Type B pancreatic cell (in vitro differentiated cells): ENCODE measurements at regions not wholly inside any gene's neighbourhood (a gene's known extent, or its start where the extent isn't known, plus 50 kb on each side); places are given as distances from the start of the nearest gene placed in this dataset.
"Not testable (repeated sequence)": the region's sequence is repeated elsewhere in the genome, so short reads cannot be mapped to it uniquely, and the experiment has no call there.

Experiments used
- DNase-seq: peaks from one replicate; pipeline ENCODE4 v3.0.0; 2021; ENCODE audit warnings: mixed read lengths; ENCODE audit not compliant: unreplicated experiment; ENCODE audit errors: extremely low spot score
- H3K27ac Mint-ChIP-seq: 2 replicates; pipeline ENCODE4 v1.8.0; 2021; ENCODE audit warnings: mild to moderate bottlenecking, mixed read lengths
- H3K27me3 Mint-ChIP-seq: 2 replicates; pipeline ENCODE4 v1.8.0; 2021; ENCODE audit warnings: mixed read lengths
- H3K36me3 Mint-ChIP-seq: 2 replicates; pipeline ENCODE4 v1.8.0; 2021; ENCODE audit warnings: mixed read lengths
- H3K4me1 Mint-ChIP-seq: one replicate; pipeline ENCODE4 v1.8.0; 2021; ENCODE audit warnings: mixed read lengths; ENCODE audit not compliant: unreplicated experiment
- H3K4me3 Mint-ChIP-seq: 2 replicates; pipeline ENCODE4 v1.8.0; 2021; ENCODE audit warnings: mild to moderate bottlenecking, mixed read lengths
- H3K9me3 Mint-ChIP-seq: 2 replicates; pipeline ENCODE4 v1.8.0; 2021; ENCODE audit warnings: mixed read lengths
- TF ChIP-seq, protein P1 (sequence below): fragments of 200-600 bp; sonication (generic); conservative IDR thresholded peaks from 2 replicates; pipeline ENCODE4 v1.5.0; 2021; ENCODE audit warnings: antibody characterized with exemption, mild to moderate bottlenecking

DNA sequence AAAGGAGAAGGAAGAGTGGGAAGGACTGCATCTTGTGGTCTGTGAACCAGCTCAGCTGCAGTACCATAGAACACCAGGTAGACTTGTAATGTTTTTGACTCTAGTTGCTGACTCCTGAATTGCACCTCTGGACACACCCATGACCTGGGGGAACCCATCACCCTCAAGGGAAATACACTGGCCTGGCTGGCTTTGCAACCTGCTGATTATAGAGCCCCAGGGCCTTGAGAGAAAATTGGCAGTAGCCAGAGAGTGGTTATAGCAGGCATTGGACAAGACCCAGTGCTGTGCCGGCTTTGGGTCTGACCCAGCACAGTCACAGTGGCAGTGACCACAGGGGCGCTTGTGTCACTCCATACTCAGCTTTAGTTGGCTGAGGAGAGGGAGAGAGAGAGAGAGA lies 902.3 kb downstream of the GRID1 start:
- H3K36me3 Mint-ChIP-seq: no peaks in the 10 kb centered on the region
- DNase-seq: no peak
- H3K4me3 Mint-ChIP-seq: no peak overlapping the region
- no peak overlapping the region for H3K27ac Mint-ChIP-seq
- no peaks in the 10 kb centered on the region for H3K27me3 Mint-ChIP-seq
- H3K4me1 Mint-ChIP-seq: peaks cover 4% of the 10 kb centered on the region
- H3K9me3 Mint-ChIP-seq: peaks cover 10% of the 10 kb centered on the region
- TF ChIP-seq, protein P1, sequence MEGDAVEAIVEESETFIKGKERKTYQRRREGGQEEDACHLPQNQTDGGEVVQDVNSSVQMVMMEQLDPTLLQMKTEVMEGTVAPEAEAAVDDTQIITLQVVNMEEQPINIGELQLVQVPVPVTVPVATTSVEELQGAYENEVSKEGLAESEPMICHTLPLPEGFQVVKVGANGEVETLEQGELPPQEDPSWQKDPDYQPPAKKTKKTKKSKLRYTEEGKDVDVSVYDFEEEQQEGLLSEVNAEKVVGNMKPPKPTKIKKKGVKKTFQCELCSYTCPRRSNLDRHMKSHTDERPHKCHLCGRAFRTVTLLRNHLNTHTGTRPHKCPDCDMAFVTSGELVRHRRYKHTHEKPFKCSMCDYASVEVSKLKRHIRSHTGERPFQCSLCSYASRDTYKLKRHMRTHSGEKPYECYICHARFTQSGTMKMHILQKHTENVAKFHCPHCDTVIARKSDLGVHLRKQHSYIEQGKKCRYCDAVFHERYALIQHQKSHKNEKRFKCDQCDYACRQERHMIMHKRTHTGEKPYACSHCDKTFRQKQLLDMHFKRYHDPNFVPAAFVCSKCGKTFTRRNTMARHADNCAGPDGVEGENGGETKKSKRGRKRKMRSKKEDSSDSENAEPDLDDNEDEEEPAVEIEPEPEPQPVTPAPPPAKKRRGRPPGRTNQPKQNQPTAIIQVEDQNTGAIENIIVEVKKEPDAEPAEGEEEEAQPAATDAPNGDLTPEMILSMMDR: no peak

DNA sequence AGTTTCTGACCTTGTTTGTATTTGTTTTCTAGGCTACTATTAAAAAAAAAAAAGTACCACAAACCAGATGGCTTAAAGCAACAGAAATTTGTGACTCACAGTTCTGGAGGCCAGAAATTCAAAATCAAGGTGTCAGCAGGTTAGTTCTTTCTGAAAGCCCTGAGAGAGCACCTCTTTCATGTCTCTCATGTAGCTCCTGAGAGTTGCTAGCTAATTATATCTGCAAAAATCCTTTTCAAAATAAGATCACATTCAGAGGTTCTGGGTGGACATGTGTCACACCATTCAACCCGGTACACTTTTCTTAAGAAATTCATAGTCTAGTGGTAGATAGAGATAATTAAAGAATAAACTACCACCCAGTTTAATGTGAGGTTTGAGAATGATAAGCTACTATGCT lies 888.6 kb downstream of the GRID1 start:
- TF ChIP-seq, protein P1: no peak
- Mint-ChIP-seq H3K9me3 (peaks cover 2% of the 10 kb centered on the region), H3K4me1 (no peaks in the 10 kb centered on the region), H3K4me3 (no peak overlapping the region), H3K27me3 (no peaks in the 10 kb centered on the region), H3K36me3 (no peaks in the 10 kb centered on the region), H3K27ac (no peak overlapping the region)
- DNase-seq: no peak

DNA sequence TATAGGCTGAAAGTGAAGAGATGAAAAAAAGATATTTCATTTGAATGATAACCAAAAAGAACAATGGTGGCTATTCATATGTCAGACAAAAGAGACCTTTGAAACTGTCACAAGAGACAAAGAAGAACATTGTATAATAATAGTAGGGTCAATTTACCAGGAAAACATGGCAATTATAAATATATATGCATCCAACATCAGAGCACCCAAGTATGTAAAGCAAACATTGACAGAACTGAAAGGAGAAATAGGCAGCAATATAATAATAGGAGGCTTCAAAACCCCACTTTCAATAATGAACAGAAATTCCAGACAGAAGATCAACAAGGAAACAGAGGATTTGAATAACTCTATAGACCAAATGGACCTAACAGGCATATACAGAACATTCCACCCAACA lies 876.2 kb downstream of the GRID1 start:
- no peak for DNase-seq
- no peak overlapping the region for H3K4me3 Mint-ChIP-seq
- H3K9me3 Mint-ChIP-seq: no peaks in the 10 kb centered on the region
- H3K27me3 Mint-ChIP-seq: no peaks in the 10 kb centered on the region
- no peak overlapping the region for H3K27ac Mint-ChIP-seq
- no peaks in the 10 kb centered on the region for H3K36me3 Mint-ChIP-seq
- peaks cover 5% of the 10 kb centered on the region for H3K4me1 Mint-ChIP-seq
- TF ChIP-seq, protein P1: no peak

DNA sequence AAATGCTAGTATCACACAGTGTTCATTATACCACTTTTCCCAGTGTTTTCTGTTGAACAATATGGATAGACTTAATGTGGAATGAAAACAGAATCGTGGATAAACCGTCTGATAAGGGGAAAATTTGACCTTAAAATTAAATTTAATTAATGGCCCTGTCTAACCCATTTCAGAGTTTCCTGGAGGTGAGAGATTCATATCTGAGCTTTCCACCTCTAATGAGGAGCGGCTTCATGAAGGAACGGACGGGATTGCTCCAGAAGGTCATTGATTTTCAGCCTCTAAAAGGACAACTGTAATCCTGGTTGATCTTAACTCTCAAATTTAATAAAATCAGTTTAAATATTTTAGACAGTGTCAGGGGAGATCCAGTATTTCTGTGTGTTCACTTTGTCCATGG lies 874.9 kb downstream of the GRID1 start:
- no peaks in the 10 kb centered on the region for H3K36me3 Mint-ChIP-seq
- no peak for DNase-seq
- peaks cover 5% of the 10 kb centered on the region for H3K4me1 Mint-ChIP-seq
- H3K9me3 Mint-ChIP-seq: no peaks in the 10 kb centered on the region
- TF ChIP-seq, protein P1: no peak
- H3K4me3 Mint-ChIP-seq: no peak overlapping the region
- H3K27me3 Mint-ChIP-seq: no peaks in the 10 kb centered on the region
- H3K27ac Mint-ChIP-seq: no peak overlapping the region

DNA sequence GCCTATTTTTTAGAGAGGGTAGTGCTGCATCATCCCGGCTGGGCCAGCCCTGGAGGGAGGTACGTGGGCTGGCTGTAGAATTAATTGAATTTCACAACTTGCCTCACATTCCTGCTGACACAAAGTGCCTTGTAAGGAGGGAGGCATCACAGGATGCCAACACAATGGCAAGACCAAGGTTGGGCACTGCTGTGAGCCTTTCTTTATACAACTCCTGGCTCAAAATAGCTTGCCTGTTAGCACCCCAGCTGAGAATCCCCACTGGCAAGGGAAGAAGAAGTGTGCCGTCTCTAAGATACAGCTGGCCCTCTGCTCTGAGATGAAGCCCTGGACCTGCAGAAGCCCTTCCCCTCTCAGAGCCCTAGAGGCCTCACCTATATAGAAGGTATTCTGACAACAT lies 873.9 kb downstream of the GRID1 start:
- TF ChIP-seq, protein P1: no peak
- no peak for DNase-seq
- Mint-ChIP-seq H3K4me3 (no peak overlapping the region), H3K9me3 (no peaks in the 10 kb centered on the region), H3K36me3 (no peaks in the 10 kb centered on the region), H3K4me1 (peaks cover 5% of the 10 kb centered on the region), H3K27ac (no peak overlapping the region), H3K27me3 (no peaks in the 10 kb centered on the region)

DNA sequence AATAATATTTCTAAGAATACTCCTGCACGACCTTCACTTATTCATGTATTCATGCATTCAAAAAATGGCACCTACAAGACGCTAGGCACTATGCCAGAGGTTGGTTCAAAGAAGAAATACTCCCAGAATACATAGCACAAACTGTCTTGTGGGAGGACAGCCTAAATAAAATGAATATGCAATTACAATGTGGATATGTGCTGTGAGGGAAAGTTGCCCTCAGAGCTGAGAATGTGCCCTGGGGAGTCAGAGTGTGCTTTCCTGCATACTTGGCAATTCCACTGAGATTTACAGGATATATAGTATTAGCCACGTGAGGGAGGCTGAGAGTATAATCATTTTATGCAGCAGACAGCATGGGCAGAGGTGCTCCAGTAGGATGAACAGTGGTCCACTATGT lies 872.9 kb downstream of the GRID1 start:
- Mint-ChIP-seq H3K9me3 (no peaks in the 10 kb centered on the region), H3K4me3 (no peak overlapping the region), H3K27ac (no peak overlapping the region), H3K36me3 (no peaks in the 10 kb centered on the region), H3K4me1 (peaks cover 5% of the 10 kb centered on the region), H3K27me3 (no peaks in the 10 kb centered on the region)
- DNase-seq: no peak
- TF ChIP-seq, protein P1: no peak

DNA sequence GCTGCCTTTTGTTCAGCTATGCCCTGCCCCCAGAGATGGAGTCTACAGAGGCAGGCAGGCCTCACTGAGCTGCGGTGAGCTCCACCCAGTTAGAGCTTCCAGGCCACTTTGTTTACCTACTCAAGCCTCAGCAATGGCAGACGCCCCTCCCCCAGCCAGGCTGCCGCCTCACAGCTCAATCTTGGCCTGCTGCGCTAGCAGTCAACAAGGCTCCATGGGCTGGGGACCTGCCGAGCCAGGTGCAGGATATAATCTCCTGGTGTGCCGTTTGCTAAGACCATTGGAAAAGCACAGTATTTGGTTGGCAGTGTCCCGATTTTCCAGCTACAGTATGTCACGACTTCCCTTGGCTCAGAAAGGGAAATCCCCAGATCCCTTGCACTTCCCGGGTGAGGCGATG lies 862.0 kb downstream of the GRID1 start:
- not testable (repeated sequence) for H3K9me3 Mint-ChIP-seq, H3K4me1 Mint-ChIP-seq, H3K27me3 Mint-ChIP-seq, H3K4me3 Mint-ChIP-seq, H3K36me3 Mint-ChIP-seq, DNase-seq, H3K27ac Mint-ChIP-seq
